IPS-18a (cell line): ENCODE measurements at regions not wholly inside any gene's neighbourhood (a gene's known extent, or its start where the extent isn't known, plus 50 kb on each side); places are given as distances from the start of the nearest gene placed in this dataset.

Experiments
- H3K27ac ChIP-seq: one replicate; pipeline ENCODE4 v1.5.1; 2013; ENCODE audit warnings: low read length
- H3K27me3 ChIP-seq: one replicate; pipeline ENCODE4 v1.6.1; 2013; ENCODE audit warnings: mild to moderate bottlenecking, low read length; ENCODE audit not compliant: control insufficient read depth, insufficient read depth
- H3K36me3 ChIP-seq: one replicate; pipeline ENCODE4 v1.6.1; 2013; ENCODE audit warnings: low read depth, low read length; ENCODE audit not compliant: control insufficient read depth
- H3K4me1 ChIP-seq: one replicate; pipeline ENCODE4 v1.6.1; 2013; ENCODE audit warnings: low read depth, low read length; ENCODE audit not compliant: control insufficient read depth
- H3K4me3 ChIP-seq: one replicate; pipeline ENCODE4 v1.5.1; 2013; ENCODE audit warnings: low read length
- H3K9ac ChIP-seq: one replicate; pipeline ENCODE4 v1.6.1; 2013; ENCODE audit warnings: mild to moderate bottlenecking, low read length, moderate library complexity
- H3K9me3 ChIP-seq: one replicate; pipeline ENCODE4 v1.6.1; 2013; ENCODE audit warnings: low read depth, low read length; ENCODE audit not compliant: control insufficient read depth

GRCh38 chr3:135779590-135780235 is 185.8 kb upstream of the PPP2R3A start:
- H3K27ac ChIP-seq, result no peak overlapping the region
- no peak overlapping the region for H3K9ac ChIP-seq
- H3K36me3 ChIP-seq, result no peaks in the 10 kb centered on the region
- H3K27me3 ChIP-seq, result no peaks in the 10 kb centered on the region
- no peaks in the 10 kb centered on the region for H3K4me1 ChIP-seq
- no peaks in the 10 kb centered on the region for H3K9me3 ChIP-seq
- no peak overlapping the region for H3K4me3 ChIP-seq

DNA sequence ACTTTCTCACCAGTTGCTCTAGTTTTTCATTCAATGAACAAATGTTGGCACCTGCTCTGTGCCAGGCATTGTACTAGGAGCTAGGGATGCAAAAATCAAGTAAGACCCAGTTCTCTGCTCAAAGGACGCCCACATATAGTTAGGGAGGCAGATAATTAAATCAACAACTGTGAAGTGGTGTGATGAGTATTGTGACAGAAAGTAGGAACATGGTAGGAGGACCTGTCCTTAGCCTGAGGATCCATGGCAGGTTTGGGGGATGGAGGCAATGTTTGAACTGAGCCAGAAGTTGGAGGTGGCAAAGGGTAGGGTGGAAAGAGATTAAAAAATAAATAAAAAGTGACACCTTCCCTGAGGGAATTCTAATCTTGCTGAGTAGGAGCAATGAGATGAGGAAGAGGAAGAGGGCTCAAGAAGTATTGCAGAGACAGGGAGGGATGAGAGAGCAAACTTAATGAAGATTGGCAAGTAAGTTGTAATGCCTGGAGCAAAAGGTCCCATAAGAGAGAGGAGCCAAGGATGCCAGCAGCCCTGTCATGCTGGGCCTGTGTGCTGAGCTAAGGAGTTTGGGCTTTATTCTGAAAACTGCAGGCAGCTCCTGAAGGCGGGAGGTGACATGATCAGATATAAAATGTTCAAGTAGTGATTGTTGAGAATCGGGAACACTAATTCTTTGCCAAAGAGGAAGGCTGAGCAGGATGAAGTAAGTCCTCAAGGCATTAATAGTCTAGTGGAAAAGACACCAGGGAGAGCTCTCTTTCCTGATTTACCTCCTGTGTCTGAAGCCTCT is 184.3 kb upstream of the PPP2R3A start:
- H3K4me3 ChIP-seq, result no peak overlapping the region
- H3K27me3 ChIP-seq, result no peaks in the 10 kb centered on the region

DNA sequence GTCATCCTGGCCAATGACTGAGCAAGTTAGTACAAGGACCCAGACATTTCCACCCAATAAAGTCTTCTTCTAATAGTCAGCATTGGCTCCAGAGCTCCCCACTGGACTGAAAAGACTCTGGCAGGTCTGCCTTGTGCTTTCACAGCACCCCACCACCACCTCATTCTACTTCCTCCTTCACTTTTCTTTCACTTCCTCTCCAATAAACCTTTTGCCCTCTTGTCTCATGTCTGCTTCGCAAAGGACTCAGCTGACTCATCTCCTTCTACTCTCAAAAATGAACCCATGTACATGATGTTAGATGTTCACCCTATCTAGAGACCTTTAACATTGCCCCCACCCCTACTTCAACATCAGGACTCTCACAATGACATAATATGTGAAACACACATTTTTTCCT is 181.0 kb upstream of the PPP2R3A start:
- Histone ChIP-seq H3K27me3 (no peaks in the 10 kb centered on the region), H3K36me3 (no peaks in the 10 kb centered on the region), H3K4me1 (no peaks in the 10 kb centered on the region), H3K9me3 (no peaks in the 10 kb centered on the region), H3K9ac (no peak overlapping the region), H3K27ac (no peak overlapping the region), H3K4me3 (no peak overlapping the region)

More for the DNA sequence above, 184.3 kb upstream of the PPP2R3A start:
- H3K9me3 ChIP-seq, result no peaks in the 10 kb centered on the region
- no peaks in the 10 kb centered on the region for H3K4me1 ChIP-seq
- no peak overlapping the region for H3K9ac ChIP-seq
- H3K36me3 ChIP-seq, result no peaks in the 10 kb centered on the region
- H3K27ac ChIP-seq, result no peak overlapping the region

GRCh38 chr3:135788146-135788545 is 177.4 kb upstream of the PPP2R3A start:
- Histone ChIP-seq H3K27me3 (no peaks in the 10 kb centered on the region), H3K9me3 (no peaks in the 10 kb centered on the region), H3K36me3 (no peaks in the 10 kb centered on the region), H3K4me3 (no peak overlapping the region), H3K9ac (no peak overlapping the region), H3K27ac (no peak overlapping the region), H3K4me1 (no peaks in the 10 kb centered on the region)

DNA sequence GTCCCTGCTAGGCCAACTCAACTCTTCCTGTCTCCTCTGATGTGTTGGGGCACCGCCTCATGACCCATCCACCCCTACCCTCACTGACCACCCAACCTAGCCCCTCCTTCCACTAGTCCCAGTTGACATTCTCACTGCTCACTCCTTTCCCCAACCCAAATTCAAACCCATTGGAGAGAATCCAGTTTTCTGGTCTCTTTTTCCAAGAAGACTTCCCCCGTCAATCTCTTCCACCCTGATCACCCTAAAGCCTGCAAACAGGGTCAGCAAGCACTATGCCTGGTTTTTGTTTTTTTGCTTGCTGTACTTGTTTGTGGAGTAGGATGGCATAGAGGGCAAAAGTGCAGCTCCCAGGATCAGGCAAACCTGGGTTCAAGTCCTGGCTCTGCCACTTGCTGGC is 176.6 kb upstream of the PPP2R3A start:
- Histone ChIP-seq H3K4me1 (no peaks in the 10 kb centered on the region), H3K4me3 (no peak overlapping the region), H3K9me3 (no peaks in the 10 kb centered on the region), H3K27ac (no peak overlapping the region), H3K36me3 (no peaks in the 10 kb centered on the region), H3K9ac (no peak overlapping the region), H3K27me3 (no peaks in the 10 kb centered on the region)

DNA sequence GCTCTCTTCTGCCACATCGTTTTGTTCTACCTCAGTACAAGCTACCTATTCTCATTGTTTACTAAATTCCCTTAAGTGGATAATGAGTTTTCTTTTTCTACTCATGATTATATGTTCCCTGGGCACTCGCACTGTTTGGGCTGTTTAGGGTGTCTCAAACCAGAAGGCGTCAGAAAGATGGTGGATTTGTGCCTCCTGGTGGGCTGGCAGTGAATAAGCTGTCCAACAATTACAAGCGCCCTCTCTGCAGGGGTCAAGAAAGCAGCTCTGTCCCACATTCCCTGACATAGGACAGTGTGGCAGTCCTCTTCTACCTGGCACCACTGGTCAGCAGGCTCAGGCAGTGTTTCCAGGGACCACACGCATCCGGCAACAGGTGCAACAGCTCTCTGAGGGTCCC is 173.4 kb upstream of the PPP2R3A start:
- Histone ChIP-seq H3K4me3 (no peak overlapping the region), H3K9ac (no peak overlapping the region), H3K27ac (no peak overlapping the region), H3K27me3 (no peaks in the 10 kb centered on the region), H3K9me3 (no peaks in the 10 kb centered on the region), H3K36me3 (no peaks in the 10 kb centered on the region), H3K4me1 (no peaks in the 10 kb centered on the region)

DNA sequence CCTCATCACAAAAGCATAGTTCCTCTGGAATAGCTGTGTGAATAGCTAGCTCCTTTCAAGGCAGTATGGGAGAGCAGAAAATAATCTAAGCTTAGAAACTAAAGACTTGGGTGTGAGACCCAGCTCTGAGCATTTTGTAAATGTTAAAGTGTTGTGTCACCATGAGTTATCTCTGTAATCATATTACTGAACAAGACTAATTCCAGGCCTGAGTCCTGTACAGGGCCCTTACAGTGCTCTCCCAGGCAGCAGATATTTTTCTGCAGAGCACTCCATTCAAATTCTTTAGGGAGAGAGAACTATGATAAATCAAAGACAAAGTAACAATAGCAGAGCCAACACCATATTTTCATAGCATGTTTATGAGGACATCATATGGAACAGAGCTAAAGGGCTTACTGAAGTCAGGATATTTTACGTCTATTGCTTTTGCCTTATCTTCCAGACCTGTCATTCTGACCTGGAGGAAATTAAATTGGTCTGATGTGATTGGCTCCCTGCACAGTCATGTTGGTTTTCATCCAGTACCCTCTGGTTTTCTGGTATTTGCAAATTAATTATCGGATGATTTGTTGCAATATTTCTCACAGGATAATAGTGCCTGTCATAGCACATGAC is 172.6 kb upstream of the PPP2R3A start:
- H3K36me3 ChIP-seq, result no peaks in the 10 kb centered on the region
- H3K9ac ChIP-seq, result no peak overlapping the region
- no peaks in the 10 kb centered on the region for H3K4me1 ChIP-seq
- H3K27me3 ChIP-seq, result no peaks in the 10 kb centered on the region
- no peak overlapping the region for H3K27ac ChIP-seq
- no peaks in the 10 kb centered on the region for H3K9me3 ChIP-seq
- no peak overlapping the region for H3K4me3 ChIP-seq

GRCh38 chr3:135800071-135800549 is 165.4 kb upstream of the PPP2R3A start:
- Histone ChIP-seq H3K4me3 (no peak overlapping the region), H3K9me3 (no peaks in the 10 kb centered on the region), H3K4me1 (no peaks in the 10 kb centered on the region), H3K9ac (no peak overlapping the region), H3K27me3 (no peaks in the 10 kb centered on the region), H3K27ac (no peak overlapping the region), H3K36me3 (no peaks in the 10 kb centered on the region)

DNA sequence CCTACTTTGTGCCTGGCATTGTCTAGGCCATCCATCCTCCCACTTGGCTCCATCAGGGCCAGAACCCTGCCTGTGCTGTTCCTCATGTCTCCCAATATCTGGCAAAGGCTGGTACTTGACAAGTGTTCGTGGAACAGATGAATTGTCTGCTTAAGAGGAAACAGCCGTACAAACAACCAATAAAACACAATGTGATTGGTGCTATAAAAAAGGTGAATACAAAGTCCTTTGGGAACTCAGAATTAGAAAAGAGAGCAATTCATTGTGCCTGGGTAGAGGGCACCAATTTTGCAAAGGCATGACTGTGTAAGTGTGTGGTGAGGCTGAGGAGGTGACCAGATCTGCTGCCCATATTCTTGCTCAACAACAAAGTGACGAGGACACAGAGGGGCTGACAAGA is 164.5 kb upstream of the PPP2R3A start:
- Histone ChIP-seq H3K4me1 (no peaks in the 10 kb centered on the region), H3K9me3 (no peaks in the 10 kb centered on the region), H3K27ac (no peak overlapping the region), H3K27me3 (no peaks in the 10 kb centered on the region), H3K36me3 (no peaks in the 10 kb centered on the region), H3K4me3 (no peak overlapping the region), H3K9ac (no peak overlapping the region)

GRCh38 chr3:135802171-135802570 is 163.4 kb upstream of the PPP2R3A start:
- H3K36me3 ChIP-seq, result no peaks in the 10 kb centered on the region
- H3K9me3 ChIP-seq, result no peaks in the 10 kb centered on the region
- no peak overlapping the region for H3K27ac ChIP-seq
- H3K4me1 ChIP-seq, result no peaks in the 10 kb centered on the region
- no peak overlapping the region for H3K9ac ChIP-seq
- H3K4me3 ChIP-seq, result no peak overlapping the region
- no peaks in the 10 kb centered on the region for H3K27me3 ChIP-seq

GRCh38 chr3:135803028-135803692 is 162.4 kb upstream of the PPP2R3A start:
- no peaks in the 10 kb centered on the region for H3K36me3 ChIP-seq
- no peaks in the 10 kb centered on the region for H3K9me3 ChIP-seq
- H3K9ac ChIP-seq, result no peak overlapping the region
- H3K4me3 ChIP-seq, result no peak overlapping the region
- no peaks in the 10 kb centered on the region for H3K27me3 ChIP-seq
- no peak overlapping the region for H3K27ac ChIP-seq
- peaks cover 6% of the 10 kb centered on the region for H3K4me1 ChIP-seq
